ENCODE measurements at regions not wholly inside any gene's neighbourhood (a gene's known extent, or its start where the extent isn't known, plus 50 kb on each side); places are given as distances from the start of the nearest gene placed in this dataset.
"Not testable (repeated sequence)": the region's sequence is repeated elsewhere in the genome, so short reads cannot be mapped to it uniquely, and the experiment has no call there.

DNA sequence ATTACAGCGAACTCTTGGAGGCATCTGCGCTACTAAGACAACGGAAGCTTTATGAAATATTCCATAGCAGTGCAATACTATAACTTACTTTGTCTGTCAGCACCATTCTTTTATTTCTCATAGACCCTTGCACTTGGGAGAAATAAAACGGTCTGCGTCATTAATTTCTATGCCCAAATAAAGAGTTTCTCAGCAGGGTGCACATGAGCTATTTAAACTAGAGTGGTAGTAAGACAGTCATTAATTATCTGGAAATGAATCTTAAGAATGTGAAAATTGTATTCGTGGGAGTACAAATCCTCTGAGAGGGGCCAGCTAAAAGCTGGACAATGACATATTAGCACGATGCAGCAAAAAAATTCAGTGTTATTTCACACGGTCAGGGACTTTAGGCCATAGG is 903.4 kb upstream of the FOXG1 start:
- ChIA-PET POLR2A (no interaction called here), CTCF (no interaction called here)
- no peaks in the 10 kb centered on the region for H3K27me3 ChIP-seq (ENCODE audit: control insufficient read depth, insufficient read depth, low read length)
- DNase-seq (ENCODE audit: low read depth, low spot score): no peak
- TF ChIP-seq, protein P1, sequence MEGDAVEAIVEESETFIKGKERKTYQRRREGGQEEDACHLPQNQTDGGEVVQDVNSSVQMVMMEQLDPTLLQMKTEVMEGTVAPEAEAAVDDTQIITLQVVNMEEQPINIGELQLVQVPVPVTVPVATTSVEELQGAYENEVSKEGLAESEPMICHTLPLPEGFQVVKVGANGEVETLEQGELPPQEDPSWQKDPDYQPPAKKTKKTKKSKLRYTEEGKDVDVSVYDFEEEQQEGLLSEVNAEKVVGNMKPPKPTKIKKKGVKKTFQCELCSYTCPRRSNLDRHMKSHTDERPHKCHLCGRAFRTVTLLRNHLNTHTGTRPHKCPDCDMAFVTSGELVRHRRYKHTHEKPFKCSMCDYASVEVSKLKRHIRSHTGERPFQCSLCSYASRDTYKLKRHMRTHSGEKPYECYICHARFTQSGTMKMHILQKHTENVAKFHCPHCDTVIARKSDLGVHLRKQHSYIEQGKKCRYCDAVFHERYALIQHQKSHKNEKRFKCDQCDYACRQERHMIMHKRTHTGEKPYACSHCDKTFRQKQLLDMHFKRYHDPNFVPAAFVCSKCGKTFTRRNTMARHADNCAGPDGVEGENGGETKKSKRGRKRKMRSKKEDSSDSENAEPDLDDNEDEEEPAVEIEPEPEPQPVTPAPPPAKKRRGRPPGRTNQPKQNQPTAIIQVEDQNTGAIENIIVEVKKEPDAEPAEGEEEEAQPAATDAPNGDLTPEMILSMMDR (IDR thresholded peaks at IDR 0.05; ENCODE audit: low read depth, low read length): no peak
- no peak overlapping the region for H3K4me3 ChIP-seq (ENCODE audit: low read depth, low read length)
- H3K9me3 ChIP-seq (ENCODE audit: control insufficient read depth, insufficient read depth, low read length): peaks cover 4% of the 10 kb centered on the region
- H3K27ac ChIP-seq (ENCODE audit: low read depth, low read length): no peak overlapping the region

DNA sequence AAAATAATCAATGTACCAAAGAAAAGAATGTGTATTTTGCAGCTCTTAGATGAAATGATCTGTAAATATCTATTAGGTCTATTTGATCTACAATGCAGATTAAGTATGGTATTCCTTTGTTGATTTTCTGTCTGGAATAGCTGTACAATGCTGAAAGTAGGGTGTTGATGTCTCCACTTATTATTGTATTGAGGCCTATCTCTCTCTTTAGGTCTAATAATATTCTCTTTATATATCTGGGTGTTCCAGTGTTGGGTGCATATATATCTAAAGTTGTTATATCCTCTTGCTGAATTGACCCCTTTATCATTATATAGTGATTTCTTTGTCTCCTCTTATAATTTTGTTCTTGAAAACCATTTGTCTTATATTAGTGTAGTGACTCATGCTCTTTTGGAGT is 885.5 kb upstream of the FOXG1 start:
- POLR2A ChIA-PET: no interaction called here
- CTCF ChIA-PET: no interaction called here

DNA sequence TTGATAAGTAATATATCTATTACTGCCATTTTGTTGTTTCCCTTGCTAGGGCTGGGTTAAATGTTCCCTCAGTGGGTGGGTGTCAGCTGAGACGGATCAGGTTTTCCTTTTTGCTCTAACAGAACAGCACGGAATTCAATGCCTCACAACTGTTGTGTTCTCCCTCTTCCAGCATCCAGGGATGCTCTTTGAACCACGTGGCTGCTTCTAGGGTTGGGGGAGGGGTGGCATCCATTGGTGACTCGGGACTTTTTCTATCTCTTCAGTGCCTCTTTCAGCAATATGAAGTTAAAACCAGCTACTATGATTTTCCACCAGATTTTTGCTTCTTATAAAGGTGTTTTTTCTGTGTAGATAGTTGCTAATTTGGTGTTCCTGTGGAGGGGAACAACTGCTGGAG is 884.9 kb upstream of the FOXG1 start:
- no peak for DNase-seq (ENCODE audit: low read depth, low spot score)
- TF ChIP-seq, protein P1 (IDR thresholded peaks at IDR 0.05; ENCODE audit: low read depth, low read length): no peak
- H3K27me3 ChIP-seq (ENCODE audit: control insufficient read depth, insufficient read depth, low read length): no peaks in the 10 kb centered on the region
- no peak overlapping the region for H3K4me3 ChIP-seq (ENCODE audit: low read depth, low read length)
- ChIA-PET CTCF (no interaction called here), POLR2A (no interaction called here)
- no peak overlapping the region for H3K27ac ChIP-seq (ENCODE audit: low read depth, low read length)
- H3K9me3 ChIP-seq (ENCODE audit: control insufficient read depth, insufficient read depth, low read length): no peaks in the 10 kb centered on the region; the same call in 1 of the 2 replicates

More for the DNA sequence above, 885.5 kb upstream of the FOXG1 start:
- no peak for DNase-seq (ENCODE audit: low read depth, low spot score)
- Histone ChIP-seq H3K9me3 (ENCODE audit: control insufficient read depth, insufficient read depth, low read length) (no peaks in the 10 kb centered on the region; the same call in 1 of the 2 replicates), H3K4me3 (ENCODE audit: low read depth, low read length) (no peak overlapping the region), H3K27ac (ENCODE audit: low read depth, low read length) (no peak overlapping the region), H3K27me3 (ENCODE audit: control insufficient read depth, insufficient read depth, low read length) (no peaks in the 10 kb centered on the region)
- TF ChIP-seq, protein P1 (IDR thresholded peaks at IDR 0.05; ENCODE audit: low read depth, low read length): no peak

DNA sequence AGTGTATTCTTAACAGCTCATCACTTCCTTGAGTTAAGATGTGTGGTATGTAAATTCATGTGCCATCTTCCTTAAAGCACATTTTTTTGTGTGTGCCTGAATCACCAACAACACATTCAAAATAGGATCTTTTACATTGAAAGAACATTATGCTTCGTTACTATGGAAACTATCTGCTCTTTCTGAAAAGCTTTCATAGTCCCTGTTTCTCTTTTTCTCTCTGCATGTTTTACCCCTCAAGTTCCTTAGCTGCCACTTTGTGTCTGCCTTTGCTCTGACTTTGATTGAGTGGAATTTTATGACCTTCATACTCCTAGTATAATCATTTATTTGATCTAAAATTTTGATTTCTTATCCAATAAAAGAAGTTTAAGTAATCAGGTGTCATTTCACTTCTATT is 880.3 kb upstream of the FOXG1 start:
- ChIA-PET CTCF (no interaction called here), POLR2A (no interaction called here)
- H3K27me3 ChIP-seq (ENCODE audit: control insufficient read depth, insufficient read depth, low read length): no peaks in the 10 kb centered on the region
- H3K27ac ChIP-seq (ENCODE audit: low read depth, low read length): no peak overlapping the region
- TF ChIP-seq, protein P1 (IDR thresholded peaks at IDR 0.05; ENCODE audit: low read depth, low read length): no peak
- H3K9me3 ChIP-seq (ENCODE audit: control insufficient read depth, insufficient read depth, low read length): no peaks in the 10 kb centered on the region; the same call in none of the 2 replicates
- no peak for DNase-seq (ENCODE audit: low read depth, low spot score)
- no peak overlapping the region for H3K4me3 ChIP-seq (ENCODE audit: low read depth, low read length)

DNA sequence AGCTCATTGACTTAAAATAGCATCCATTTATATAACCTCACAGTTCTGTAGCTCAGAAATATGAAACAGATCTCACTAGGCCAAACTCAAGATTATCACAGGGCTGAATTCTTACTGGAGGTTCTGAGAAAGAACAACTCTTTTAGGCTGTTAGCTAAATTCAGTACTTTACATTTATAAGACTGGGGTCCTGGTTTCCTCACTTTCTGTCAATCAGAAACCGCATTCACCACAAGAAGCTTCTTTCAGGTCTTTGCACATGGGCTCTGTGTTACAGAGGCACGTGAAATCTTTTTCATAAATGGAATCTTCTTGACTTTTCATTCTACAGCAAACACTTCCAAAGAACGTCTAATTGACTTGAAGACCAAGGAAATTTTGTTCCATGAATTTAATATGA is 876.3 kb upstream of the FOXG1 start:
- Histone ChIP-seq H3K9me3 (ENCODE audit: control insufficient read depth, insufficient read depth, low read length) (no peaks in the 10 kb centered on the region; the same call in 1 of the 2 replicates), H3K4me3 (ENCODE audit: low read depth, low read length) (no peak overlapping the region), H3K27me3 (ENCODE audit: control insufficient read depth, insufficient read depth, low read length) (no peaks in the 10 kb centered on the region), H3K27ac (ENCODE audit: low read depth, low read length) (no peak overlapping the region)
- no peak for DNase-seq (ENCODE audit: low read depth, low spot score)
- ChIA-PET POLR2A (no interaction called here), CTCF (no interaction called here)
- TF ChIP-seq, protein P1 (IDR thresholded peaks at IDR 0.05; ENCODE audit: low read depth, low read length): no peak

DNA sequence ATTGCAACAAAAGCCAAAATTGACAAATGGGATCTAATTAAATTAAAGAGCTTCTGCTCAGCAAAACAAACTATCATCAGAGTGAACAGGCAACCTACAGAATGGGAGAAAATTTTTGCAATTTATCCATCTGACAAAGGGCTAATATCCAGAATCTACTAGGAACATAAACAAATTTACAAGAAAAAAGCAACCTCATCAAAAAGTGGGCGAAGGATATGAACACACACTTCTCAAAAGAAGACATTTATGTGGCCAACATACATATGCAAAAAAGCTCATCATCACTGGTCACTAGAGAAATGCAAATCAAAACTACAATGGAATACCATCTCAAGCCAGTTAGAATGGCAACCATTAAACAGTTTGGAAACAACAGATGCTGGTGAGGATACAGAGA is 858.1 kb upstream of the FOXG1 start:
- DNase-seq (ENCODE audit: low read depth, low spot score); H3K4me3 ChIP-seq (ENCODE audit: low read depth, low read length); CTCF ChIA-PET; H3K9me3 ChIP-seq (ENCODE audit: control insufficient read depth, insufficient read depth, low read length); POLR2A ChIA-PET; H3K27ac ChIP-seq (ENCODE audit: low read depth, low read length); H3K27me3 ChIP-seq (ENCODE audit: control insufficient read depth, insufficient read depth, low read length): not testable (repeated sequence)
